T-cell (primary cell): ENCODE measurements at regions not wholly inside any gene's neighbourhood (a gene's known extent, or its start where the extent isn't known, plus 50 kb on each side); places are given as distances from the start of the nearest gene placed in this dataset.

Source experiments
- ATAC-seq, 4 experiments: fragments of 200-7000 bp in 3 of 4; fragments of 150-1000 bp in 1 of 4; cut with Tn5 transposase; replicated peaks in 1 of 4; 1 replicate in 3 of 4; 2 replicates in 1 of 4; pipeline ENCODE4 v1.10.0; 2021; ENCODE audit warnings: moderate library complexity in 3 of 4, mild to moderate bottlenecking in 2 of 4, moderate number of reproducible peaks in 1 of 4
- CTCF ChIA-PET, 2 donors: fragments of 300-600 bp; sonication (Branson Sonifier 250); formaldehyde crosslinking; loops; one replicate each; lab custom pipeline; 2022; ENCODE audit warnings: antibody characterized with exemption in 2 of 2; lab: Charles Lee
- POLR2A ChIA-PET, 2 donors: fragments of 300-600 bp; sonication (Branson Sonifier 250); formaldehyde crosslinking; loops; one replicate each; lab custom pipeline; 2022; ENCODE audit warnings: antibody characterized with exemption in 2 of 2; lab: Charles Lee
- DNase-seq, 35 experiments: peaks; one replicate each; pipeline versions ENCODE4 v3.0.0 to v3.0.0-alpha.2; 2013 to 2023
- H3K27ac ChIP-seq: one replicate; pipeline ENCODE4 v1.5.1; 2013; ENCODE audit warnings: low read length
- H3K27me3 ChIP-seq, 2 experiments: replicated peaks in 1 of 2; 1 replicate in 1 of 2; 2 replicates in 1 of 2; pipeline versions ENCODE4 v1.6.1 to v1.7.0; 2013; ENCODE audit warnings: low read length in 1 of 2, mixed read lengths in 1 of 2; ENCODE audit not compliant: control insufficient read depth in 2 of 2, insufficient read depth in 2 of 2; ENCODE audit errors: extremely low read depth in 1 of 2
- H3K36me3 ChIP-seq, 2 donors: 1 replicate in 1 of 2; 2 replicates in 1 of 2; pipeline versions ENCODE4 v1.6.1 to v1.7.0; 2013; ENCODE audit warnings: low read length in 1 of 2; ENCODE audit not compliant: control insufficient read depth in 2 of 2, insufficient read depth in 1 of 2; ENCODE audit errors: extremely low read depth in 1 of 2
- H3K4me1 ChIP-seq, 2 experiments: 1 replicate in 1 of 2; 2 replicates in 1 of 2; pipeline versions ENCODE4 v1.6.1 to v1.7.0; 2013; ENCODE audit warnings: low read length in 2 of 2, mixed read lengths in 1 of 2; ENCODE audit not compliant: insufficient read depth in 2 of 2, control insufficient read depth in 1 of 2; ENCODE audit errors: extremely low read depth in 1 of 2
- H3K4me3 ChIP-seq, 2 donors: 1 replicate in 1 of 2; 2 replicates in 1 of 2; pipeline versions ENCODE4 v1.5.1 to v1.7.0; 2013; ENCODE audit warnings: mild to moderate bottlenecking in 2 of 2, low read length in 1 of 2, moderate library complexity in 1 of 2; ENCODE audit not compliant: control insufficient read depth in 1 of 2; ENCODE audit errors: extremely low read depth in 1 of 2
- H3K9me3 ChIP-seq: 2 replicates; pipeline ENCODE4 v1.7.0; 2013
- H3K27ac Mint-ChIP-seq, 2 donors: one replicate each; pipeline ENCODE4 v1.8.0; 2020 to 2021; ENCODE audit warnings: mild to moderate bottlenecking in 2 of 2, mixed read lengths in 2 of 2
- H3K27me3 Mint-ChIP-seq, 2 donors: one replicate each; pipeline ENCODE4 v1.8.0; 2021 to 2022; ENCODE audit warnings: mixed read lengths in 2 of 2
- H3K36me3 Mint-ChIP-seq: one replicate; pipeline ENCODE4 v1.8.0; 2021; ENCODE audit warnings: mixed read lengths
- H3K4me1 Mint-ChIP-seq, 3 donors: one replicate each; pipeline ENCODE4 v1.8.0; 2020 to 2022; ENCODE audit warnings: mixed read lengths in 3 of 3, mild to moderate bottlenecking in 1 of 3
- H3K4me3 Mint-ChIP-seq, 3 donors: one replicate each; pipeline ENCODE4 v1.8.0; 2020 to 2022; ENCODE audit warnings: mild to moderate bottlenecking in 3 of 3, mixed read lengths in 3 of 3, moderate library complexity in 3 of 3
- H3K9me3 Mint-ChIP-seq, 3 donors: one replicate each; pipeline ENCODE4 v1.8.0; 2020 to 2022; ENCODE audit warnings: mixed read lengths in 3 of 3
- WGBS: methylation state at CpG from one replicate; pipeline ENCODE4 v1.1.5; 2013; ENCODE audit warnings: missing lambda C conversion rate; ENCODE audit not compliant: insufficient coverage; 5-methylcytosine and 5-hydroxymethylcytosine counted together

- Histone ChIP-seq H3K4me3 (no peak overlapping the region), H3K27ac (no peak overlapping the region), H3K36me3 (no peaks in the 10 kb centered on the region), H3K4me1 (no peaks in the 10 kb centered on the region), H3K9me3 (no peaks in the 10 kb centered on the region), H3K27me3 (no peaks in the 10 kb centered on the region)
- no peaks in the 10 kb centered on the region for H3K36me3 Mint-ChIP-seq
- WGBS: 88% methylated on average over 1 of the region's 2 CpGs
- ChIA-PET CTCF (no interaction called here), POLR2A (no interaction called here)
- H3K27me3 Mint-ChIP-seq: peaks cover 0 to 4% of the 10 kb centered on the region in 2 donors
- H3K4me3 Mint-ChIP-seq: no peak overlapping the region
- ATAC-seq (no peak), DNase-seq (no peak)
- H3K9me3 Mint-ChIP-seq: peaks cover 17 to 30% (median 20%) of the 10 kb centered on the region in 3 donors
- no peaks in the 10 kb centered on the region for H3K4me1 Mint-ChIP-seq
- no peak overlapping the region for H3K27ac Mint-ChIP-seq
Measured at GRCh38 chr20:6630514-6630913, 137.0 kb upstream of the BMP2 start.

DNA sequence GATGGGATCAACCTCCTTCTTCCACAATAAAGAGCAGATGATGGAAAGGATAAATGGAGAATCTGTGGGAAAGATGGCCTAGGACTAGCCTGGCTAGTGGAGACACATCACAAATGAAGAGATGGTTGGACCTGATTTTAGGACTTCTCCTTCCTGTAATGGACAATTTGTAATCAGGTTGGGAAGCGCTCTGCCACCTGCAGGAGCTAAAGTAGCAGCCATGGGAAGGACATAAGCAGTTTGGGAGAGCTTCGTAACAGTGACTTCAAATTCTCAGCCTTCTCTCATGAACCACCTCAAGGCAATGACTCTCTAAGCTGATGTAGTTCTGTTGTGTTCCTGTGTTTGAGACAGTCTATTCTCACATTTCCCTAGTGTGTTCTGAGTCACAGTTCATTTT, 137.9 kb upstream of the BMP2 start:
- Histone ChIP-seq H3K27ac (no peak overlapping the region), H3K4me1 (no peaks in the 10 kb centered on the region), H3K9me3 (no peaks in the 10 kb centered on the region), H3K4me3 (no peak overlapping the region), H3K27me3 (no peaks in the 10 kb centered on the region), H3K36me3 (no peaks in the 10 kb centered on the region)
- ATAC-seq (no peak), DNase-seq (no peak)
- Mint-ChIP-seq H3K9me3 (peaks cover 13 to 26% (median 16%) of the 10 kb centered on the region in 3 donors), H3K27ac (no peak overlapping the region), H3K36me3 (no peaks in the 10 kb centered on the region), H3K27me3 (no peaks in the 10 kb centered on the region), H3K4me1 (no peaks in the 10 kb centered on the region), H3K4me3 (no peak overlapping the region)
- CTCF ChIA-PET: no interaction called here
- no CpG with 5 or more reads among the region's 2 CpGs for WGBS
- POLR2A ChIA-PET: no interaction called here

DNA sequence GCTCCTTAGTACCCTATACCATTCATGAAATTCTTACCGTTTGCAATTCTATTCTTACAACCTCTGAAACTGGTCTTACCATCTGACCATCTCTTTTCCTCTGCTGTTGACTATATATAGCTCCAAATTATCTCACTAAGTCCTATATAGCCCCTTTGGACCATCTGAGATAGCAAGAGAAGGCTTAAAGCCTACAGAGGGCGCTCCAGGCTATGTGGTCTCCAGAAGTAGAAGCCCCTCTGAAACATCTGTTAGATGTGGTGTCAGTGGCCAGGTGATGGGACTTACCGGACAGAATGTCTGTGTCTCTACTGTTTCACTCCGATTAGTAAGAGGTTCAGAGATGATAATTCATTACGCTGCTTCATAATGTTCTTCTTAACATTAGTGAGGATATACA, 140.7 kb upstream of the BMP2 start:
- no CpG with 5 or more reads among the region's 5 CpGs for WGBS
- Histone ChIP-seq H3K4me1 (no peaks in the 10 kb centered on the region), H3K36me3 (no peaks in the 10 kb centered on the region), H3K27ac (no peak overlapping the region), H3K9me3 (no peaks in the 10 kb centered on the region), H3K27me3 (no peaks in the 10 kb centered on the region), H3K4me3 (no peak overlapping the region)
- ChIA-PET POLR2A (no interaction called here), CTCF (no interaction called here)
- no peaks in the 10 kb centered on the region for H3K27me3 Mint-ChIP-seq
- H3K36me3 Mint-ChIP-seq: no peaks in the 10 kb centered on the region
- no peak overlapping the region for H3K4me3 Mint-ChIP-seq
- peaks cover 10 to 20% (median 12%) of the 10 kb centered on the region in 3 donors for H3K9me3 Mint-ChIP-seq
- no peaks in the 10 kb centered on the region for H3K4me1 Mint-ChIP-seq
- ATAC-seq (no peak), DNase-seq (no peak)
- no peak overlapping the region for H3K27ac Mint-ChIP-seq

GRCh38 chr20:6623989-6624388, 143.5 kb upstream of the BMP2 start:
- no peak overlapping the region for H3K4me3 ChIP-seq
- DNase-seq (no peak), ATAC-seq (no peak)
- Mint-ChIP-seq H3K27ac (no peak overlapping the region), H3K36me3 (no peaks in the 10 kb centered on the region), H3K27me3 (no peaks in the 10 kb centered on the region), H3K4me3 (no peak overlapping the region), H3K9me3 (peaks cover 8 to 12% (median 12%) of the 10 kb centered on the region in 3 donors), H3K4me1 (no peaks in the 10 kb centered on the region)
- ChIA-PET POLR2A (interaction anchor here in 1 of 2 donors (0.7 kb wide), 1 partner anchor 29 kb away, joined by 3 read pairs; no protein-coding TSS in a partner anchor), CTCF (no interaction called here)
- no peaks in the 10 kb centered on the region for H3K9me3 ChIP-seq
- H3K27ac ChIP-seq: no peak overlapping the region
- H3K27me3 ChIP-seq: no peaks in the 10 kb centered on the region
- WGBS: no CpG with 5 or more reads among the region's 3 CpGs
- no peaks in the 10 kb centered on the region for H3K36me3 ChIP-seq
- no peaks in the 10 kb centered on the region for H3K4me1 ChIP-seq

- Mint-ChIP-seq H3K9me3 (peaks cover 7 to 15% (median 8%) of the 10 kb centered on the region in 3 donors), H3K27me3 (no peaks in the 10 kb centered on the region), H3K36me3 (no peaks in the 10 kb centered on the region), H3K27ac (no peak overlapping the region), H3K4me3 (no peak overlapping the region), H3K4me1 (no peaks in the 10 kb centered on the region)
- Histone ChIP-seq H3K27ac (no peak overlapping the region), H3K27me3 (no peaks in the 10 kb centered on the region), H3K9me3 (no peaks in the 10 kb centered on the region), H3K4me3 (no peak overlapping the region), H3K36me3 (no peaks in the 10 kb centered on the region), H3K4me1 (no peaks in the 10 kb centered on the region)
- ATAC-seq: no peak
- ChIA-PET POLR2A (no interaction called here), CTCF (no interaction called here)
- no peak for DNase-seq
Measured at GRCh38 chr20:6622041-6622440, 145.4 kb upstream of the BMP2 start.

- no peak overlapping the region for H3K4me3 Mint-ChIP-seq
- H3K27ac Mint-ChIP-seq: no peak overlapping the region
- Histone ChIP-seq H3K27ac (no peak overlapping the region), H3K4me3 (no peak overlapping the region), H3K27me3 (no peaks in the 10 kb centered on the region), H3K9me3 (no peaks in the 10 kb centered on the region), H3K4me1 (no peaks in the 10 kb centered on the region), H3K36me3 (no peaks in the 10 kb centered on the region)
- DNase-seq (no peak), ATAC-seq (no peak)
- ChIA-PET POLR2A (no interaction called here), CTCF (no interaction called here)
- no peaks in the 10 kb centered on the region for H3K36me3 Mint-ChIP-seq
- WGBS: no CpG with 5 or more reads among the region's 2 CpGs
- H3K27me3 Mint-ChIP-seq: no peaks in the 10 kb centered on the region
- peaks cover 0 to 11% (median 11%) of the 10 kb centered on the region in 3 donors for H3K9me3 Mint-ChIP-seq
- no peaks in the 10 kb centered on the region for H3K4me1 Mint-ChIP-seq
Measured at GRCh38 chr20:6618051-6618450, 149.4 kb upstream of the BMP2 start.

DNA sequence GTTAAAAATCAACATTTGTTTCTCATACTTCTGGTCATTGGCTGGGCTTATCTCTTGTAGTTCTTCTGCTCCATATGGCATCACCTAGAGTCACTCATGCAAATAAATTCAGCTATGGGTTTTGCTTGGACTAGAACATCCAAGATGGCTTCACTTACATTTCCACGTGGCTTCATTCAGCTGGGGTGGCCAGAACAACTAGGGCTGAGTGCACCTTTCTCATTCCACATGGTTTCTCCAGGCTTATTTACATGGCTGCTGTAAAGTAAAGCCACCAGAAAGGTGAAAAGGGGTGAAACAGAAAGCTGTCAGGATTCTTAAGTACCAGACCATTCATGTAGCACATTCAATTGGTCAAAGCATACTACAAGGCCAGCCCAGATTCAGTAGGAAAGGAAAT, 151.1 kb upstream of the BMP2 start:
- Histone ChIP-seq H3K9me3 (no peaks in the 10 kb centered on the region), H3K27ac (no peak overlapping the region), H3K4me1 (no peaks in the 10 kb centered on the region), H3K27me3 (no peaks in the 10 kb centered on the region), H3K36me3 (no peaks in the 10 kb centered on the region), H3K4me3 (no peak overlapping the region)
- Mint-ChIP-seq H3K4me3 (no peak overlapping the region), H3K9me3 (peaks cover 6 to 18% (median 15%) of the 10 kb centered on the region in 3 donors), H3K36me3 (no peaks in the 10 kb centered on the region), H3K27ac (no peak overlapping the region), H3K4me1 (no peaks in the 10 kb centered on the region), H3K27me3 (no peaks in the 10 kb centered on the region)
- ChIA-PET CTCF (no interaction called here), POLR2A (no interaction called here)
- ATAC-seq (no peak), DNase-seq (no peak)
- no CpG with 5 or more reads among the region's 1 CpG for WGBS
